ENCODE measurements at regions not wholly inside any gene's neighbourhood (a gene's known extent, or its start where the extent isn't known, plus 50 kb on each side); places are given as distances from the start of the nearest gene placed in this dataset.

DNA sequence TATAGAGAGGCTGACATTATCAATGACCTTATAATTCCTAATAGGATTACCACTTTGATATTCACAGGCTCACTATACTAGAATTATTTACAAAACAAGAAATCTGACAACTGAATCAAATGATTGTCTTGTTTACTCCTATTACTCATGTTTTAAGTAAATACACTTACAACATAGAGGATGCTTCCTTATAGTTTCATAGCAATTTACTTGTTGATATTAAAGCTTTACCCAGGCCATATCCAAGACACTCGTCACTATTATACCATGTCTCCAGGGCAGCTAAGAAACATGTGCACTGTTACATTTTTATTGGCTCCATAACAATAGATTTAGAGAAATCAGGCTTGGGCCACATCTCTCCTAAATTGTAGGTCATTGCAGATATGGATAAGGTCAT, 276.9 kb downstream of the HGF start:
- ChIA-PET POLR2A (no interaction called here), CTCF (no interaction called here)
- TF ChIP-seq, protein P1, sequence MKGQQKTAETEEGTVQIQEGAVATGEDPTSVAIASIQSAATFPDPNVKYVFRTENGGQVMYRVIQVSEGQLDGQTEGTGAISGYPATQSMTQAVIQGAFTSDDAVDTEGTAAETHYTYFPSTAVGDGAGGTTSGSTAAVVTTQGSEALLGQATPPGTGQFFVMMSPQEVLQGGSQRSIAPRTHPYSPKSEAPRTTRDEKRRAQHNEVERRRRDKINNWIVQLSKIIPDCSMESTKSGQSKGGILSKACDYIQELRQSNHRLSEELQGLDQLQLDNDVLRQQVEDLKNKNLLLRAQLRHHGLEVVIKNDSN (CRISPR knock-in tag; IDR thresholded peaks at IDR 0.05), result no peak
- peaks cover 8% of the 10 kb centered on the region for H3K36me3 Mint-ChIP-seq
- H3K27ac Mint-ChIP-seq, result no peak overlapping the region
- ATAC-seq (no peak), DNase-seq (ENCODE audit: low spot score) (no peak)
- H3K9me3 Mint-ChIP-seq, result peaks cover 9% of the 10 kb centered on the region
- H3K4me3 Mint-ChIP-seq, result no peak overlapping the region
- H3K27me3 Mint-ChIP-seq (ENCODE audit: low read depth), result no peaks in the 10 kb centered on the region
- peaks cover 2% of the 10 kb centered on the region for H3K4me1 Mint-ChIP-seq

DNA sequence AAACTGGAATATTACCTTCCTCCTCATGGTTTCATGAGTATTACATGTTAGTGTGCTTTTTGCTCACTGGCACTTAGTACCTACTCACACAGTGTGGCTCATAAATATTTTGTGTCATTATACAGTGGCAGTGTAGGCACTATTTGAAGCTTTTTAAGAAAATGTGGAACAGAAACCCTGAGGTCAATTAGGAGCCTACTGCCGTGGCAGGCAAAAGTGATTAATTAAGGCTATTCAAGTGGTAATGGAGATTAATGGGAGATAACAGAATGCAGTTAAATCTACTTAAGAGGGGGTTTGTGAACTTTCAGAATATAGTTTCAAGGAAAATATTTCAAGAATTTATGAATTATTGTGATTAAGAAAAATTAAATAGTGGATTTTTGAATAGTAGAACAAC, 277.6 kb downstream of the HGF start:
- TF ChIP-seq ZNF219 (CRISPR knock-in tag; IDR thresholded peaks at IDR 0.05; ENCODE audit: borderline replicate concordance) (no peak), FOXK1 (CRISPR knock-in tag; IDR thresholded peaks at IDR 0.05) (no peak), TEAD4 (CRISPR knock-in tag; IDR thresholded peaks at IDR 0.05) (no peak), TEAD1 (CRISPR knock-in tag; IDR thresholded peaks at IDR 0.05) (no peak), ZNF232 (CRISPR knock-in tag; IDR thresholded peaks at IDR 0.05) (no peak)
- TF ChIP-seq, protein P2, sequence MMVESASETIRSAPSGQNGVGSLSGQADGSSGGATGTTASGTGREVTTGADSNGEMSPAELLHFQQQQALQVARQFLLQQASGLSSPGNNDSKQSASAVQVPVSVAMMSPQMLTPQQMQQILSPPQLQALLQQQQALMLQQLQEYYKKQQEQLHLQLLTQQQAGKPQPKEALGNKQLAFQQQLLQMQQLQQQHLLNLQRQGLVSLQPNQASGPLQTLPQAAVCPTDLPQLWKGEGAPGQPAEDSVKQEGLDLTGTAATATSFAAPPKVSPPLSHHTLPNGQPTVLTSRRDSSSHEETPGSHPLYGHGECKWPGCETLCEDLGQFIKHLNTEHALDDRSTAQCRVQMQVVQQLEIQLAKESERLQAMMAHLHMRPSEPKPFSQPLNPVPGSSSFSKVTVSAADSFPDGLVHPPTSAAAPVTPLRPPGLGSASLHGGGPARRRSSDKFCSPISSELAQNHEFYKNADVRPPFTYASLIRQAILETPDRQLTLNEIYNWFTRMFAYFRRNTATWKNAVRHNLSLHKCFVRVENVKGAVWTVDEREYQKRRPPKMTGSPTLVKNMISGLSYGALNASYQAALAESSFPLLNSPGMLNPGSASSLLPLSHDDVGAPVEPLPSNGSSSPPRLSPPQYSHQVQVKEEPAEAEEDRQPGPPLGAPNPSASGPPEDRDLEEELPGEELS (CRISPR knock-in tag; IDR thresholded peaks at IDR 0.05), result no peak
- TF ChIP-seq, protein P3, sequence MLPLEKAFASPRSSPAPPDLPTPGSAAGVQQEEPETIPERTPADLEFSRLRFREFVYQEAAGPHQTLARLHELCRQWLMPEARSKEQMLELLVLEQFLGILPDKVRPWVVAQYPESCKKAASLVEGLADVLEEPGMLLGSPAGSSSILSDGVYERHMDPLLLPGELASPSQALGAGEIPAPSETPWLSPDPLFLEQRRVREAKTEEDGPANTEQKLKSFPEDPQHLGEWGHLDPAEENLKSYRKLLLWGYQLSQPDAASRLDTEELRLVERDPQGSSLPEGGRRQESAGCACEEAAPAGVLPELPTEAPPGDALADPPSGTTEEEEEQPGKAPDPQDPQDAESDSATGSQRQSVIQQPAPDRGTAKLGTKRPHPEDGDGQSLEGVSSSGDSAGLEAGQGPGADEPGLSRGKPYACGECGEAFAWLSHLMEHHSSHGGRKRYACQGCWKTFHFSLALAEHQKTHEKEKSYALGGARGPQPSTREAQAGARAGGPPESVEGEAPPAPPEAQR (CRISPR knock-in tag; IDR thresholded peaks at IDR 0.05), result no peak
- TF ChIP-seq, protein P4, sequence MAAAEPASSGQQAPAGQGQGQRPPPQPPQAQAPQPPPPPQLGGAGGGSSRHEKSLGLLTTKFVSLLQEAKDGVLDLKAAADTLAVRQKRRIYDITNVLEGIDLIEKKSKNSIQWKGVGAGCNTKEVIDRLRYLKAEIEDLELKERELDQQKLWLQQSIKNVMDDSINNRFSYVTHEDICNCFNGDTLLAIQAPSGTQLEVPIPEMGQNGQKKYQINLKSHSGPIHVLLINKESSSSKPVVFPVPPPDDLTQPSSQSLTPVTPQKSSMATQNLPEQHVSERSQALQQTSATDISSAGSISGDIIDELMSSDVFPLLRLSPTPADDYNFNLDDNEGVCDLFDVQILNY (CRISPR knock-in tag; IDR thresholded peaks at IDR 0.05), result no peak
- TF ChIP-seq, protein P5, sequence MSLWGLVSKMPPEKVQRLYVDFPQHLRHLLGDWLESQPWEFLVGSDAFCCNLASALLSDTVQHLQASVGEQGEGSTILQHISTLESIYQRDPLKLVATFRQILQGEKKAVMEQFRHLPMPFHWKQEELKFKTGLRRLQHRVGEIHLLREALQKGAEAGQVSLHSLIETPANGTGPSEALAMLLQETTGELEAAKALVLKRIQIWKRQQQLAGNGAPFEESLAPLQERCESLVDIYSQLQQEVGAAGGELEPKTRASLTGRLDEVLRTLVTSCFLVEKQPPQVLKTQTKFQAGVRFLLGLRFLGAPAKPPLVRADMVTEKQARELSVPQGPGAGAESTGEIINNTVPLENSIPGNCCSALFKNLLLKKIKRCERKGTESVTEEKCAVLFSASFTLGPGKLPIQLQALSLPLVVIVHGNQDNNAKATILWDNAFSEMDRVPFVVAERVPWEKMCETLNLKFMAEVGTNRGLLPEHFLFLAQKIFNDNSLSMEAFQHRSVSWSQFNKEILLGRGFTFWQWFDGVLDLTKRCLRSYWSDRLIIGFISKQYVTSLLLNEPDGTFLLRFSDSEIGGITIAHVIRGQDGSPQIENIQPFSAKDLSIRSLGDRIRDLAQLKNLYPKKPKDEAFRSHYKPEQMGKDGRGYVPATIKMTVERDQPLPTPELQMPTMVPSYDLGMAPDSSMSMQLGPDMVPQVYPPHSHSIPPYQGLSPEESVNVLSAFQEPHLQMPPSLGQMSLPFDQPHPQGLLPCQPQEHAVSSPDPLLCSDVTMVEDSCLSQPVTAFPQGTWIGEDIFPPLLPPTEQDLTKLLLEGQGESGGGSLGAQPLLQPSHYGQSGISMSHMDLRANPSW (CRISPR knock-in tag; conservative IDR thresholded peaks at IDR 0.05; ENCODE audit: low read depth), result no peak
- TF ChIP-seq, protein P1 (CRISPR knock-in tag; IDR thresholded peaks at IDR 0.05), result no peak
- H3K36me3 Mint-ChIP-seq, result peaks cover 8% of the 10 kb centered on the region
- ChIA-PET POLR2A (interaction anchor here (0.8 kb wide), 1 partner anchor 22 kb away, joined by 3 read pairs; no protein-coding TSS in a partner anchor), CTCF (interaction anchor here (0.9 kb wide), 1 partner anchor 22 kb away, joined by 3 read pairs; no protein-coding TSS in a partner anchor)
- no peak overlapping the region for H3K4me3 Mint-ChIP-seq
- H3K27ac Mint-ChIP-seq, result no peak overlapping the region
- H3K27me3 Mint-ChIP-seq (ENCODE audit: low read depth), result no peaks in the 10 kb centered on the region
- no peak for ATAC-seq
- H3K4me1 Mint-ChIP-seq, result peaks cover 2% of the 10 kb centered on the region; the same call in 1 of the 2 replicates
- H3K9me3 Mint-ChIP-seq, result peaks cover 9% of the 10 kb centered on the region
- DNase-seq (ENCODE audit: low spot score), result no peak

DNA sequence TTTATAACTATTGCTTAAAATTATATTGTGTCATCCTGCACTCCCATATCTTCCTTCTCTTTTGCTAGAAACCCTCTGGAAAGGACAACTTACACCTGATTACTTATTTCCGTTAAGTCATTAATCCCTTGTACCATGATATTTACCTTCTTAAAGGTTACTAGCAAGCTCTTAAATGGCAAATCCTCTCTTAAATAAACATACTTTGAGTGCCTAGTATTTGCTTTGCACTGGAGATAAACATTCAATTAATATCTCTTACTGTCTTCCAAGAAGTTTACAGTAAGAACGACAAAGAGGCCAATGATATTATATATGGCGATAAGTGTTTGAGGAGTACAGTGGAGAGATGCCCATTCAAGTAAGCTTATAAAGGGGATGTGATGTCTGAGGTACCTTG, 278.3 kb downstream of the HGF start:
- no peak overlapping the region for H3K4me3 Mint-ChIP-seq
- DNase-seq (ENCODE audit: low spot score) (no peak), ATAC-seq (no peak)
- POLR2A ChIA-PET, result interaction anchor here (0.8 kb wide), 1 partner anchor 22 kb away, joined by 3 read pairs; no protein-coding TSS in a partner anchor
- 0 out of 2 replicates have a peak, but pooled peaks cover 3% of the 10 kb centered on the region for H3K36me3 Mint-ChIP-seq
- peaks cover 2% of the 10 kb centered on the region; the same call in 1 of the 2 replicates for H3K4me1 Mint-ChIP-seq
- peaks cover 4% of the 10 kb centered on the region for H3K9me3 Mint-ChIP-seq
- no peaks in the 10 kb centered on the region for H3K27me3 Mint-ChIP-seq (ENCODE audit: low read depth)
- CTCF ChIA-PET, result interaction anchor here (0.9 kb wide), 1 partner anchor 22 kb away, joined by 3 read pairs; no protein-coding TSS in a partner anchor
- no peak overlapping the region for H3K27ac Mint-ChIP-seq
- TF ChIP-seq, protein P6, sequence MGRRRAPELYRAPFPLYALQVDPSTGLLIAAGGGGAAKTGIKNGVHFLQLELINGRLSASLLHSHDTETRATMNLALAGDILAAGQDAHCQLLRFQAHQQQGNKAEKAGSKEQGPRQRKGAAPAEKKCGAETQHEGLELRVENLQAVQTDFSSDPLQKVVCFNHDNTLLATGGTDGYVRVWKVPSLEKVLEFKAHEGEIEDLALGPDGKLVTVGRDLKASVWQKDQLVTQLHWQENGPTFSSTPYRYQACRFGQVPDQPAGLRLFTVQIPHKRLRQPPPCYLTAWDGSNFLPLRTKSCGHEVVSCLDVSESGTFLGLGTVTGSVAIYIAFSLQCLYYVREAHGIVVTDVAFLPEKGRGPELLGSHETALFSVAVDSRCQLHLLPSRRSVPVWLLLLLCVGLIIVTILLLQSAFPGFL (CRISPR knock-in tag; IDR thresholded peaks at IDR 0.05; ENCODE audit: borderline replicate concordance), result no peak
- TF ChIP-seq, protein P7, sequence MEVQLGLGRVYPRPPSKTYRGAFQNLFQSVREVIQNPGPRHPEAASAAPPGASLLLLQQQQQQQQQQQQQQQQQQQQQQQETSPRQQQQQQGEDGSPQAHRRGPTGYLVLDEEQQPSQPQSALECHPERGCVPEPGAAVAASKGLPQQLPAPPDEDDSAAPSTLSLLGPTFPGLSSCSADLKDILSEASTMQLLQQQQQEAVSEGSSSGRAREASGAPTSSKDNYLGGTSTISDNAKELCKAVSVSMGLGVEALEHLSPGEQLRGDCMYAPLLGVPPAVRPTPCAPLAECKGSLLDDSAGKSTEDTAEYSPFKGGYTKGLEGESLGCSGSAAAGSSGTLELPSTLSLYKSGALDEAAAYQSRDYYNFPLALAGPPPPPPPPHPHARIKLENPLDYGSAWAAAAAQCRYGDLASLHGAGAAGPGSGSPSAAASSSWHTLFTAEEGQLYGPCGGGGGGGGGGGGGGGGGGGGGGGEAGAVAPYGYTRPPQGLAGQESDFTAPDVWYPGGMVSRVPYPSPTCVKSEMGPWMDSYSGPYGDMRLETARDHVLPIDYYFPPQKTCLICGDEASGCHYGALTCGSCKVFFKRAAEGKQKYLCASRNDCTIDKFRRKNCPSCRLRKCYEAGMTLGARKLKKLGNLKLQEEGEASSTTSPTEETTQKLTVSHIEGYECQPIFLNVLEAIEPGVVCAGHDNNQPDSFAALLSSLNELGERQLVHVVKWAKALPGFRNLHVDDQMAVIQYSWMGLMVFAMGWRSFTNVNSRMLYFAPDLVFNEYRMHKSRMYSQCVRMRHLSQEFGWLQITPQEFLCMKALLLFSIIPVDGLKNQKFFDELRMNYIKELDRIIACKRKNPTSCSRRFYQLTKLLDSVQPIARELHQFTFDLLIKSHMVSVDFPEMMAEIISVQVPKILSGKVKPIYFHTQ (CRISPR knock-in tag; IDR thresholded peaks at IDR 0.05), result no peak
- TF ChIP-seq ZNF219 (CRISPR knock-in tag; IDR thresholded peaks at IDR 0.05; ENCODE audit: borderline replicate concordance) (no peak), ZNF423 (CRISPR knock-in tag; IDR thresholded peaks at IDR 0.05) (no peak)
- TF ChIP-seq, protein P8, sequence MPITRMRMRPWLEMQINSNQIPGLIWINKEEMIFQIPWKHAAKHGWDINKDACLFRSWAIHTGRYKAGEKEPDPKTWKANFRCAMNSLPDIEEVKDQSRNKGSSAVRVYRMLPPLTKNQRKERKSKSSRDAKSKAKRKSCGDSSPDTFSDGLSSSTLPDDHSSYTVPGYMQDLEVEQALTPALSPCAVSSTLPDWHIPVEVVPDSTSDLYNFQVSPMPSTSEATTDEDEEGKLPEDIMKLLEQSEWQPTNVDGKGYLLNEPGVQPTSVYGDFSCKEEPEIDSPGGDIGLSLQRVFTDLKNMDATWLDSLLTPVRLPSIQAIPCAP (CRISPR knock-in tag; IDR thresholded peaks at IDR 0.05), result no peak
- TF ChIP-seq, protein P3 (CRISPR knock-in tag; IDR thresholded peaks at IDR 0.05), result no peak
